GM12878 (cell line): ENCODE measurements at regions not wholly inside any gene's neighbourhood (a gene's known extent, or its start where the extent isn't known, plus 50 kb on each side); places are given as distances from the start of the nearest gene placed in this dataset.

ENCODE experiments used
- ATAC-seq: fragments of 200-7000 bp; cut with Tn5 transposase; 3 replicates; pipeline ENCODE4 v1.9.1; 2020; ENCODE audit warnings: mild to moderate bottlenecking, moderate library complexity
- BruUV-seq: library from RNA; stranded (reverse); fragments of 400-500 nt; replicated peaks from 2 replicates; lab custom pipeline; 2021; lab: Mats Ljungman, UMichigan
- CTCF ChIA-PET: fragments of 300-600 bp; sonication (Branson Sonifier 250); formaldehyde crosslinking; extraction: SDS; loops from one replicate; lab custom pipeline; 2021; ENCODE audit warnings: inconsistent platforms; lab: Yijun Ruan, JAX
- POLR2A ChIA-PET: fragments of 350-600 bp; formaldehyde crosslinking; extraction: SDS; loops from one replicate; lab custom pipeline; 2021; ENCODE audit warnings: inconsistent platforms; lab: Charles Lee
- RAD21 ChIA-PET: fragments of 300-600 bp; sonication (Branson Sonifier 250); formaldehyde crosslinking; loops from one replicate; lab custom pipeline; 2023; ENCODE audit warnings: antibody characterized with exemption; ENCODE audit not compliant: unreplicated experiment; lab: Charles Lee
- SMC1A ChIA-PET: fragments of 300-600 bp; sonication (Branson Sonifier 250); formaldehyde crosslinking; loops from one replicate; lab custom pipeline; 2023; ENCODE audit not compliant: unreplicated experiment, uncharacterized antibody; lab: Charles Lee
- DNase-seq: peaks from one replicate; pipeline ENCODE4 v3.0.0-alpha.2; 2011; ENCODE audit warnings: low read depth, low spot score
- FAIRE-seq: peaks from 3 replicates; lab custom pipeline; 2011; peaks lifted over from hg19 to GRCh38; lab: Jason Lieb, UNC
- H2AFZ ChIP-seq: 2 replicates; pipeline ENCODE4 v1.6.0; 2011; ENCODE audit warnings: low read depth, low read length, control low read depth; ENCODE audit not compliant: control insufficient read depth
- H3K27ac ChIP-seq: 2 replicates; pipeline ENCODE4 v1.5.1; 2011; ENCODE audit warnings: control low read depth; ENCODE audit not compliant: control insufficient read depth, insufficient read depth
- H3K27me3 ChIP-seq, 2 experiments: replicated peaks in 1 of 2; 2 replicates each; pipeline versions ENCODE4 v1.6.0 to v1.6.1; 2011; ENCODE audit warnings: low read length in 1 of 2; ENCODE audit not compliant: control insufficient read depth in 2 of 2, insufficient read depth in 2 of 2
- H3K36me3 ChIP-seq, 2 experiments: 2 replicates each; pipeline ENCODE4 v1.5.1; 2011; ENCODE audit warnings: low read length in 1 of 2; ENCODE audit not compliant: control insufficient read depth in 2 of 2, insufficient read depth in 2 of 2
- H3K4me1 ChIP-seq: 2 replicates; pipeline ENCODE4 v1.6.1; 2011; ENCODE audit warnings: mild to moderate bottlenecking, low read length, moderate library complexity, mixed read lengths; ENCODE audit not compliant: control insufficient read depth, insufficient read depth
- H3K4me2 ChIP-seq: 2 replicates; pipeline ENCODE4 v1.6.0; 2011; ENCODE audit warnings: control low read depth; ENCODE audit not compliant: control insufficient read depth, insufficient read depth
- H3K4me3 ChIP-seq: fragments of 200-600 bp; sonication (generic); 2 replicates; pipeline ENCODE4 v1.5.1; 2016
- H3K79me2 ChIP-seq: 2 replicates; pipeline ENCODE4 v1.6.0; 2011; ENCODE audit warnings: low read length; ENCODE audit not compliant: control insufficient read depth, insufficient read depth
- H3K9ac ChIP-seq: 2 replicates; pipeline ENCODE4 v1.8.0; 2011; ENCODE audit warnings: low read length, control low read depth, mixed read lengths; ENCODE audit not compliant: control insufficient read depth, insufficient read depth
- H3K9me3 ChIP-seq: replicated peaks from 3 replicates; pipeline ENCODE4 v1.5.1; 2011; ENCODE audit warnings: mild to moderate bottlenecking, low read length; ENCODE audit not compliant: control insufficient read depth, insufficient read depth
- H4K20me1 ChIP-seq: 2 replicates; pipeline ENCODE4 v1.6.0; 2011; ENCODE audit not compliant: control insufficient read depth, insufficient read depth
- BRCA1 ChIP-seq: IDR thresholded peaks from 2 replicates; pipeline ENCODE4 v1.6.1; 2011; ENCODE audit warnings: low read depth, low read length, improper control_type of control experiment
- IRF3 ChIP-seq: fragments of 450-650 bp; IDR thresholded peaks from 2 replicates; pipeline ENCODE4 v1.6.1; 2014; ENCODE audit warnings: mild to moderate bottlenecking
- NFYA ChIP-seq: IDR thresholded peaks from 2 replicates; pipeline ENCODE4 v1.6.1; 2011; ENCODE audit warnings: low read depth, mild to moderate bottlenecking, low read length, improper control_type of control experiment, borderline replicate concordance
- POLR2AphosphoS2 ChIP-seq: IDR thresholded peaks from 2 replicates; pipeline ENCODE4 v1.6.1; 2011; ENCODE audit warnings: low read depth, mild to moderate bottlenecking, low read length, improper control_type of control experiment, moderate library complexity
- RUNX3 ChIP-seq: IDR thresholded peaks from 2 replicates; pipeline ENCODE4 v1.6.1; 2012; ENCODE audit warnings: low read length, inconsistent platforms
- SMAD1 ChIP-seq: fragments of 450-650 bp; IDR thresholded peaks from 2 replicates; pipeline ENCODE4 v1.6.1; 2018; ENCODE audit warnings: mild to moderate bottlenecking, low read depth; ENCODE audit not compliant: partially characterized antibody
- STAT1 ChIP-seq: fragments of 450-650 bp; conservative IDR thresholded peaks from 2 replicates; pipeline ENCODE4 v1.6.1; 2014; ENCODE audit warnings: antibody characterized with exemption, mild to moderate bottlenecking
- ZNF622 ChIP-seq: fragments of 450-650 bp; IDR thresholded peaks from 2 replicates; pipeline ENCODE4 v1.6.1; 2017; ENCODE audit warnings: mild to moderate bottlenecking, inconsistent platforms
- WGBS: methylation state at CpG from one replicate; pipeline ENCODE4 v1.1.6; 2016; ENCODE audit warnings: low lambda C conversion rate; ENCODE audit not compliant: insufficient replicate concordance, insufficient coverage; ENCODE audit errors: missing lambda C conversion rate; 5-methylcytosine and 5-hydroxymethylcytosine counted together
- in situ Hi-C: fragments of 300-500 bp; cut with MboI; formaldehyde crosslinking; loops from 9 replicates; pipeline ENCODE4 v1.14.3; 2018; ENCODE audit warnings: mixed read lengths
- intact Hi-C: fragments of 100-400 bp; cut with micrococcal nuclease; formaldehyde crosslinking; loops from one replicate; pipeline ENCODE4 v1.14.2; 2022; ENCODE audit not compliant: unreplicated experiment
- TF ChIP-seq, protein P1 (sequence below): fragments of 450-650 bp; IDR thresholded peaks from 2 replicates; pipeline ENCODE4 v1.6.1; 2016; ENCODE audit warnings: mild to moderate bottlenecking
- TF ChIP-seq, protein P2 (sequence below): IDR thresholded peaks from 2 replicates; pipeline ENCODE4 v1.6.1; 2011; ENCODE audit warnings: borderline replicate concordance, low read depth, mild to moderate bottlenecking, moderate library complexity, low read length; ENCODE audit not compliant: insufficient read depth, poor library complexity, severe bottlenecking

GRCh38 chr16:72646615-72647014, 401.3 kb downstream of the ZFHX3 start:
- RAD21 ChIA-PET: no interaction called here
- Histone ChIP-seq H3K4me1 (peaks cover 6% of the 10 kb centered on the region; the same call in 1 of the 2 replicates), H2AFZ (no peak overlapping the region)
- intact Hi-C loops (no loop called here), in situ Hi-C loops (no loop called here)
- no TSS peak for BruUV-seq
- SMC1A ChIA-PET: no interaction called here
- CTCF ChIA-PET: no interaction called here
- no peak for TF ChIP-seq BRCA1
- peak; percentile 42 for TF ChIP-seq SMAD1
- TF ChIP-seq POLR2AphosphoS2: no peak
- TF ChIP-seq, all 136 proteins: peak for 1
- Histone ChIP-seq H3K27ac (no peak overlapping the region), H3K4me2 (no peak overlapping the region), H3K9me3 (peaks cover 4% of the 10 kb centered on the region; the same call in 2 of the 3 replicates), H3K36me3 (no peaks in the 10 kb centered on the region), H3K9ac (no peak overlapping the region), H3K27me3 (no peaks in the 10 kb centered on the region), H3K4me3 (no peak overlapping the region), H3K79me2 (no peaks in the 10 kb centered on the region; the same call in 1 of the 2 replicates), H4K20me1 (no peaks in the 10 kb centered on the region)
- DNase-seq (no peak), FAIRE-seq (no peak), ATAC-seq (no peak)
- 91% methylated on average over 3 of the region's 3 CpGs for WGBS
- POLR2A ChIA-PET: no interaction called here

DNA sequence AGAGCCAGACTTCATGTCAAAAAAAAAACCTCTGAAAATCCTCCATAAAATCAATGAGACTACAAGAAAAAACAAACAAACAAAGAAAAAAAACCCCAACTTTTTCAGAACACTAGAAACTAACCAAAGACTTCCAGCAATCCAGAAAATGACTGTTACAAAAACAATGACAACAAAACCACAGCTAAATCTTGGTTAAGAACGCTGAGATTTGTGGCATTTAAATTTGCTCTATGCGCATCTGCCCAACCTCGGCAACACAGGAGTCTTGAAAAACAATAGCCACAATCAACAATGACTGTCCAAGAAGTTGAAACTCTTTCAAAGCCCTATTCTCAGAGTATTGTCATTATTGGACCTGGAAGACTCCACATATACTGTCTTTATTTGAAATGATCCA, 402.4 kb downstream of the ZFHX3 start:
- WGBS: 98% methylated on average over 3 of the region's 3 CpGs
- POLR2A ChIA-PET: interaction anchor here (1.5 kb wide), 1 partner anchor 13 kb away, joined by 3 read pairs; no protein-coding TSS in a partner anchor
- CTCF ChIA-PET: interaction anchor here (1.3 to 1.4 kb wide), 3 partner anchors 9 to 143 kb away, joined by 3 to 4 read pairs (median 3); no protein-coding TSS in a partner anchor

More for the DNA sequence above, 402.4 kb downstream of the ZFHX3 start:
- H3K9ac ChIP-seq: no peak overlapping the region
- in situ Hi-C loops (no loop called here), intact Hi-C loops (no loop called here)
- no TSS peak for BruUV-seq
- peaks cover 2% of the 10 kb centered on the region; the same call in 2 of the 3 replicates for H3K9me3 ChIP-seq
- H3K36me3 ChIP-seq: no peaks in the 10 kb centered on the region
- H3K4me3 ChIP-seq: no peak overlapping the region
- ATAC-seq: peak; percentile 32
- no peaks in the 10 kb centered on the region for H3K27me3 ChIP-seq
- no peak for DNase-seq
- no peak for FAIRE-seq
- no peak overlapping the region for H3K27ac ChIP-seq
- H4K20me1 ChIP-seq: no peaks in the 10 kb centered on the region
- RAD21 ChIA-PET: interaction anchor here (0.6 to 1.2 kb wide), 2 partner anchors 13 to 52 kb away, joined by 3 read pairs; no protein-coding TSS in a partner anchor
- H3K4me2 ChIP-seq: no peak overlapping the region
- peaks cover 6% of the 10 kb centered on the region; the same call in 1 of the 2 replicates for H3K4me1 ChIP-seq
- no peaks in the 10 kb centered on the region; the same call in 1 of the 2 replicates for H3K79me2 ChIP-seq
- H2AFZ ChIP-seq: no peak overlapping the region; the same call in 1 of the 2 replicates
- TF ChIP-seq, protein P1, sequence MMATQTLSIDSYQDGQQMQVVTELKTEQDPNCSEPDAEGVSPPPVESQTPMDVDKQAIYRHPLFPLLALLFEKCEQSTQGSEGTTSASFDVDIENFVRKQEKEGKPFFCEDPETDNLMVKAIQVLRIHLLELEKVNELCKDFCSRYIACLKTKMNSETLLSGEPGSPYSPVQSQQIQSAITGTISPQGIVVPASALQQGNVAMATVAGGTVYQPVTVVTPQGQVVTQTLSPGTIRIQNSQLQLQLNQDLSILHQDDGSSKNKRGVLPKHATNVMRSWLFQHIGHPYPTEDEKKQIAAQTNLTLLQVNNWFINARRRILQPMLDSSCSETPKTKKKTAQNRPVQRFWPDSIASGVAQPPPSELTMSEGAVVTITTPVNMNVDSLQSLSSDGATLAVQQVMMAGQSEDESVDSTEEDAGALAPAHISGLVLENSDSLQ: no peak
- TF ChIP-seq NFYA (no peak), IRF3 (no peak), ZNF622 (no peak), STAT1 (no peak), RUNX3 (peak; percentile 20; the same call in 1 of the 2 replicates)
- TF ChIP-seq, protein P2, sequence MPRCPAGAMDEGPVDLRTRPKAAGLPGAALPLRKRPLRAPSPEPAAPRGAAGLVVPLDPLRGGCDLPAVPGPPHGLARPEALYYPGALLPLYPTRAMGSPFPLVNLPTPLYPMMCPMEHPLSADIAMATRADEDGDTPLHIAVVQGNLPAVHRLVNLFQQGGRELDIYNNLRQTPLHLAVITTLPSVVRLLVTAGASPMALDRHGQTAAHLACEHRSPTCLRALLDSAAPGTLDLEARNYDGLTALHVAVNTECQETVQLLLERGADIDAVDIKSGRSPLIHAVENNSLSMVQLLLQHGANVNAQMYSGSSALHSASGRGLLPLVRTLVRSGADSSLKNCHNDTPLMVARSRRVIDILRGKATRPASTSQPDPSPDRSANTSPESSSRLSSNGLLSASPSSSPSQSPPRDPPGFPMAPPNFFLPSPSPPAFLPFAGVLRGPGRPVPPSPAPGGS: no peak
- SMC1A ChIA-PET: no interaction called here
